ENCODE measurements at regions not wholly inside any gene's neighbourhood (a gene's known extent, or its start where the extent isn't known, plus 50 kb on each side); places are given as distances from the start of the nearest gene placed in this dataset.
"Not testable (repeated sequence)": the region's sequence is repeated elsewhere in the genome, so short reads cannot be mapped to it uniquely, and the experiment has no call there.

DNA sequence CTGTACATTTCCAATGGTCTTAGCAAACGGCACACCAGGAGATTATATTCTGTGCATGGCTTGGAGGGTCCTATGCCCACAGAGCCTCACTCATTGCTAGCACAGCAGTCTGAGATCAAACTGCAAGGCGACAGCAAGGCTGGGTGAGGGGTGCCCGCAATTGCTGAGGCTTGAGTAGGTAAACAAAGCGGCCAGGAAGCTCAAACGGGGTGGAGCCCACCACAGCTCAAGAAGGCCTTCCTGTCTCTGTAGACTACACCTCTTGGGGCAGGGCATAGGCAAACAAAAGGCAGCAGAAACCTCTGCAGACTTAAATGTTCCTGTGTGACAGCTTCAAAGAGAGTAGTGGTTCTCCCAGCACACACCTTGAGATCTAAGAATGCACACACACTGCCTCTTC lies 91.3 kb downstream of the OR4A5 start:
- not testable (repeated sequence) for H3K18ac ChIP-seq (ENCODE audit: low read depth in 1 of 2, low read length in 2 of 2); H2BK5ac ChIP-seq (ENCODE audit: low read depth, low read length, poor library complexity, severe bottlenecking); H4K91ac ChIP-seq (ENCODE audit: low read length); H2BK12ac ChIP-seq (ENCODE audit: low read length in 2 of 2); H3K4me2 ChIP-seq (ENCODE audit: low read length, poor library complexity, severe bottlenecking); H3K14ac ChIP-seq (ENCODE audit: low read length in 2 of 2); H3K23ac ChIP-seq (ENCODE audit: low read length in 2 of 2); H2BK120ac ChIP-seq (ENCODE audit: low read depth, low read length); H3K36me3 ChIP-seq (ENCODE audit: control insufficient read depth in 1 of 2, insufficient read depth in 2 of 2, low read depth in 1 of 2, low read length in 2 of 2); H3K27ac ChIP-seq (ENCODE audit: low read length, poor library complexity, severe bottlenecking); H4K8ac ChIP-seq (ENCODE audit: low read length); H3K9ac ChIP-seq (ENCODE audit: low read length); H3K4me1 ChIP-seq (ENCODE audit: control insufficient read depth, insufficient read depth, low read depth, low read length); DNase-seq; H2AK5ac ChIP-seq (ENCODE audit: low read length, severe bottlenecking); H3K4me3 ChIP-seq (ENCODE audit: insufficient read depth in 1 of 2, low read depth in 1 of 2, low read length in 2 of 2); H3K4ac ChIP-seq (ENCODE audit: low read depth in 1 of 2, low read length in 2 of 2); H3K27me3 ChIP-seq (ENCODE audit: control insufficient read depth in 1 of 2, insufficient read depth in 1 of 2, low read length in 2 of 2); H2BK15ac ChIP-seq (ENCODE audit: low read depth, poor library complexity, severe bottlenecking); H2AFZ ChIP-seq (ENCODE audit: low read depth, low read length); H3K79me1 ChIP-seq (replicated peaks; ENCODE audit: low read length, poor library complexity, severe bottlenecking)
- WGBS: 57% methylated on average over 5 of the region's 5 CpGs
- H3K9me3 ChIP-seq (ENCODE audit: control insufficient read depth, low read length): peaks cover 39% of the 10 kb centered on the region

DNA sequence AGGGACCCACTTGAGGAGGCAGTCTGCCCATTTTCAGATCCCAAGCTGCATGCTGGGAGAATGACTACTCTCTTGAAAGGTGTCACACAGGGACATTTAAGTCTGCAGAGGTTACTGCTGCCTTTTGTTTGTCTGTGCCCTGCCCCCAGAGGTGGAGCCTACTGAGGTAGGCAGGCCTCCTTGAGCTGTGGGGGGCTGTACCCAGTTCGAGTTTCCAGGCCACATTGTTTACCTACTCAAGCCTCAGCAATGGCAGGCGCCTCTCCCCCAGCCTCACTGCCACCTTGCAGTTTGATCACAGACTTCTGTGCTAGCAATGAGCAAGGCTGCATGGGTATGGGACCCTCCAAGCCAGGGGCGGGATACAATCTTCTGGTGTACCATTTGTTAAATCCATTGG lies 126.0 kb downstream of the OR4A5 start:
- Histone ChIP-seq H2AK5ac (ENCODE audit: low read length, severe bottlenecking) (no peak overlapping the region), H3K9me3 (ENCODE audit: control insufficient read depth, low read length) (peaks cover 49% of the 10 kb centered on the region), H3K14ac (ENCODE audit: low read length in 2 of 2) (no peak overlapping the region), H2BK5ac (ENCODE audit: low read depth, low read length, poor library complexity, severe bottlenecking) (no peak overlapping the region), H3K4ac (ENCODE audit: low read depth in 1 of 2, low read length in 2 of 2) (no peak overlapping the region), H2BK12ac (ENCODE audit: low read length in 2 of 2) (no peak overlapping the region), H3K4me2 (ENCODE audit: low read length, poor library complexity, severe bottlenecking) (no peak overlapping the region), H3K18ac (ENCODE audit: low read depth in 1 of 2, low read length in 2 of 2) (no peak overlapping the region), H3K27me3 (ENCODE audit: control insufficient read depth in 1 of 2, insufficient read depth in 1 of 2, low read length in 2 of 2) (no peaks in the 10 kb centered on the region), H3K4me1 (ENCODE audit: control insufficient read depth, insufficient read depth, low read depth, low read length) (no peaks in the 10 kb centered on the region), H3K4me3 (ENCODE audit: insufficient read depth in 1 of 2, low read depth in 1 of 2, low read length in 2 of 2) (no peak overlapping the region), H2AFZ (ENCODE audit: low read depth, low read length) (no peak overlapping the region), H3K23ac (ENCODE audit: low read length in 2 of 2) (no peak overlapping the region), H3K9ac (ENCODE audit: low read length) (no peak overlapping the region), H4K8ac (ENCODE audit: low read length) (no peak overlapping the region), H2BK120ac (ENCODE audit: low read depth, low read length) (no peak overlapping the region), H4K91ac (ENCODE audit: low read length) (no peak overlapping the region), H3K36me3 (ENCODE audit: control insufficient read depth in 1 of 2, insufficient read depth in 2 of 2, low read depth in 1 of 2, low read length in 2 of 2) (no peaks in the 10 kb centered on the region), H3K27ac (ENCODE audit: low read length, poor library complexity, severe bottlenecking) (no peak overlapping the region), H3K79me1 (replicated peaks; ENCODE audit: low read length, poor library complexity, severe bottlenecking) (no peaks in the 10 kb centered on the region), H2BK15ac (ENCODE audit: low read depth, poor library complexity, severe bottlenecking) (no peak overlapping the region)
- 39% methylated on average over 3 of the region's 3 CpGs for WGBS
- DNase-seq: no peak

DNA sequence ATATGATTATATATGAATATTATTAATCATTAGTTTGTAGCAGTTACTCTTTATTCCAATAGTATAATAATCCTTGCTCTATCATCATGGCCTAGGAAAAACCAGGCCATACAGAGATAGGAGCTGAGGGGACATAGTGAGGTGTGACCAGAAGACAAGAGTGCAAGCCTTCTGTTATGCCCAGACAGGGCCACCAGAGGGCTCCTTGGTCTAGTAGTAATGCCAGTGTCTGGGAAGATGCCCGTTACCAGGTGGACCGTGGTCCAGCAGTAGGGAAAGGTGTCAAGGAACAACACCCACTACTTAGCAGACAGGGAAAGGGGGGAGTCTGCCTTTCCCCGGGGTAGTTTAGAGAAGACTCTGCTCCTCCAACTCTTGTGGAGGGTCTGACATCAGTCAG lies 148.4 kb downstream of the OR4A5 start:
- not testable (repeated sequence) for DNase-seq; H2BK120ac ChIP-seq (ENCODE audit: low read depth, low read length); H2AK5ac ChIP-seq (ENCODE audit: low read length, severe bottlenecking); H2BK15ac ChIP-seq (ENCODE audit: low read depth, poor library complexity, severe bottlenecking); H4K8ac ChIP-seq (ENCODE audit: low read length); H3K36me3 ChIP-seq (ENCODE audit: control insufficient read depth in 1 of 2, insufficient read depth in 2 of 2, low read depth in 1 of 2, low read length in 2 of 2); H3K79me1 ChIP-seq (replicated peaks; ENCODE audit: low read length, poor library complexity, severe bottlenecking); H2BK5ac ChIP-seq (ENCODE audit: low read depth, low read length, poor library complexity, severe bottlenecking); H2BK12ac ChIP-seq (ENCODE audit: low read length in 2 of 2); H3K27me3 ChIP-seq (ENCODE audit: control insufficient read depth in 1 of 2, insufficient read depth in 1 of 2, low read length in 2 of 2); H3K4me2 ChIP-seq (ENCODE audit: low read length, poor library complexity, severe bottlenecking); H3K14ac ChIP-seq (ENCODE audit: low read length in 2 of 2); H3K27ac ChIP-seq (ENCODE audit: low read length, poor library complexity, severe bottlenecking); H3K9ac ChIP-seq (ENCODE audit: low read length); H2AFZ ChIP-seq (ENCODE audit: low read depth, low read length); H3K18ac ChIP-seq (ENCODE audit: low read depth in 1 of 2, low read length in 2 of 2); H3K4ac ChIP-seq (ENCODE audit: low read depth in 1 of 2, low read length in 2 of 2); H3K4me1 ChIP-seq (ENCODE audit: control insufficient read depth, insufficient read depth, low read depth, low read length); H4K91ac ChIP-seq (ENCODE audit: low read length); H3K23ac ChIP-seq (ENCODE audit: low read length in 2 of 2); H3K4me3 ChIP-seq (ENCODE audit: insufficient read depth in 1 of 2, low read depth in 1 of 2, low read length in 2 of 2)
- peaks cover 75% of the 10 kb centered on the region for H3K9me3 ChIP-seq (ENCODE audit: control insufficient read depth, low read length)
- WGBS: 89% methylated on average over 3 of the region's 3 CpGs

Data from mesenchymal stem cell (in vitro differentiated cells and primary cell).